Upper lobe of left lung (tissue), 4 donors: ENCODE measurements at regions not wholly inside any gene's neighbourhood (a gene's known extent, or its start where the extent isn't known, plus 50 kb on each side); places are given as distances from the start of the nearest gene placed in this dataset.

Experiments
- EP300 ChIP-seq, 4 donors: sonication (generic); formaldehyde crosslinking; IDR thresholded peaks; one replicate each; pipeline ENCODE4 v1.5.1; 2017; ENCODE audit warnings: antibody characterized with exemption in 4 of 4, control low read depth in 2 of 4
- POLR2A ChIP-seq, 4 donors: fragments of 450-650 bp; IDR thresholded peaks; one replicate each; pipeline ENCODE4 v1.5.1; 2016 to 2017; ENCODE audit warnings: antibody characterized with exemption in 4 of 4, mild to moderate bottlenecking in 2 of 4
- POLR2AphosphoS5 ChIP-seq, 2 donors: sonication (generic); formaldehyde crosslinking; IDR thresholded peaks; one replicate each; pipeline ENCODE4 v1.5.1; 2017; ENCODE audit warnings: antibody characterized with exemption in 2 of 2
- TF ChIP-seq, protein P1 (sequence below), 6 experiments: fragments of 450-650 bp in 4 of 6; fragments of 200-600 bp in 2 of 6; sonication (generic) in 2 of 6; IDR thresholded peaks; one replicate each; pipeline ENCODE4 v1.5.1; 2016 to 2019; ENCODE audit warnings: antibody characterized with exemption in 6 of 6

DNA sequence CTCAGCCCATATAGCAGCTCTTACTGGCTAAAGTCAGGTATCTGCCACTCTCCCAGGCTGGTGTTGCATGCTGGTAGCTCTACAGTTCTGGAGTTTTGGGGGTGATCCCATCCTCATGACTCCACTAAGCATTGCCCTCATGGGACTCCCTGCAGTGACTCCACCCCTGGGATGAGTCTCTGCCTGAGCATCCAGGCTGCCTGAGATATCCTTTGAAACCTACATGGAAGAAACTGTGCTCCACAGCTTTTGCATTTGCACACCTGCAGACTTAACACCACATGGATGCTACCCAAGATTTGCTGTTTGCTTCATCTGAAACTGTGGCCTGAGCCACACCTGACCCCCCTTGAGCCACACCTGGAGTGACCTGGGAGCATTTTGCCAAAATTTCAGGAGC is 226.4 kb downstream of the C1orf94 start:
- TF ChIP-seq, protein P1, sequence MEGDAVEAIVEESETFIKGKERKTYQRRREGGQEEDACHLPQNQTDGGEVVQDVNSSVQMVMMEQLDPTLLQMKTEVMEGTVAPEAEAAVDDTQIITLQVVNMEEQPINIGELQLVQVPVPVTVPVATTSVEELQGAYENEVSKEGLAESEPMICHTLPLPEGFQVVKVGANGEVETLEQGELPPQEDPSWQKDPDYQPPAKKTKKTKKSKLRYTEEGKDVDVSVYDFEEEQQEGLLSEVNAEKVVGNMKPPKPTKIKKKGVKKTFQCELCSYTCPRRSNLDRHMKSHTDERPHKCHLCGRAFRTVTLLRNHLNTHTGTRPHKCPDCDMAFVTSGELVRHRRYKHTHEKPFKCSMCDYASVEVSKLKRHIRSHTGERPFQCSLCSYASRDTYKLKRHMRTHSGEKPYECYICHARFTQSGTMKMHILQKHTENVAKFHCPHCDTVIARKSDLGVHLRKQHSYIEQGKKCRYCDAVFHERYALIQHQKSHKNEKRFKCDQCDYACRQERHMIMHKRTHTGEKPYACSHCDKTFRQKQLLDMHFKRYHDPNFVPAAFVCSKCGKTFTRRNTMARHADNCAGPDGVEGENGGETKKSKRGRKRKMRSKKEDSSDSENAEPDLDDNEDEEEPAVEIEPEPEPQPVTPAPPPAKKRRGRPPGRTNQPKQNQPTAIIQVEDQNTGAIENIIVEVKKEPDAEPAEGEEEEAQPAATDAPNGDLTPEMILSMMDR (IDR thresholded peaks at IDR 0.05): no peak
- TF ChIP-seq POLR2A (IDR thresholded peaks at IDR 0.05): no peak
- no peak for TF ChIP-seq POLR2AphosphoS5 (IDR thresholded peaks at IDR 0.05)
- no peak for TF ChIP-seq EP300 (IDR thresholded peaks at IDR 0.05)
